GM12873 (cell line): ENCODE measurements at regions not wholly inside any gene's neighbourhood (a gene's known extent, or its start where the extent isn't known, plus 50 kb on each side); places are given as distances from the start of the nearest gene placed in this dataset.

ENCODE experiments used
- TF ChIP-seq, protein P1 (sequence below): IDR thresholded peaks from 2 replicates; pipeline ENCODE4 v1.5.1; 2012; ENCODE audit warnings: low read depth, mild to moderate bottlenecking, moderate library complexity, low read length, control low read depth; ENCODE audit not compliant: insufficient read depth; ENCODE audit errors: missing control alignments

DNA sequence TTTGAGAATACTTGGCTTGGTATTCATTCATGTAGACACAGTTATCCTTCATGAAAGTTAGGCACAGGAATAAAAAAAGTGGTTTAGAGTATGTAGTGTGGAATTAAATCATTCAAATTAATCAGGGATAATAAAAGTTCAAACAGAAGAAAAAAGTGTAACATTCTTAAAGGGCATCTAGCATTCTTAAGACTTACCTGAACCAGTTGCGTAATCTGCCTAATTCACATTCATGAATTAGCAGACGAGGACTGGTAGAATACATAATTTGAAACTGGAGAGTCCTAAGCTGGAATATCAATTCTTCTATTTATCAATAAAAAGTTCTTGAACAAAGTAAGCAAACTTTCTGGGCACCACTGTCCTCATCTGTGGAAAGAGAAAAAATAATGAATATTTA, 157.0 kb upstream of the DEPDC1 start:
- TF ChIP-seq, protein P1, sequence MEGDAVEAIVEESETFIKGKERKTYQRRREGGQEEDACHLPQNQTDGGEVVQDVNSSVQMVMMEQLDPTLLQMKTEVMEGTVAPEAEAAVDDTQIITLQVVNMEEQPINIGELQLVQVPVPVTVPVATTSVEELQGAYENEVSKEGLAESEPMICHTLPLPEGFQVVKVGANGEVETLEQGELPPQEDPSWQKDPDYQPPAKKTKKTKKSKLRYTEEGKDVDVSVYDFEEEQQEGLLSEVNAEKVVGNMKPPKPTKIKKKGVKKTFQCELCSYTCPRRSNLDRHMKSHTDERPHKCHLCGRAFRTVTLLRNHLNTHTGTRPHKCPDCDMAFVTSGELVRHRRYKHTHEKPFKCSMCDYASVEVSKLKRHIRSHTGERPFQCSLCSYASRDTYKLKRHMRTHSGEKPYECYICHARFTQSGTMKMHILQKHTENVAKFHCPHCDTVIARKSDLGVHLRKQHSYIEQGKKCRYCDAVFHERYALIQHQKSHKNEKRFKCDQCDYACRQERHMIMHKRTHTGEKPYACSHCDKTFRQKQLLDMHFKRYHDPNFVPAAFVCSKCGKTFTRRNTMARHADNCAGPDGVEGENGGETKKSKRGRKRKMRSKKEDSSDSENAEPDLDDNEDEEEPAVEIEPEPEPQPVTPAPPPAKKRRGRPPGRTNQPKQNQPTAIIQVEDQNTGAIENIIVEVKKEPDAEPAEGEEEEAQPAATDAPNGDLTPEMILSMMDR, result no peak

GRCh38 chr1:68673771-68674170, 176.9 kb upstream of the DEPDC1 start:
- TF ChIP-seq, protein P1, result no peak

DNA sequence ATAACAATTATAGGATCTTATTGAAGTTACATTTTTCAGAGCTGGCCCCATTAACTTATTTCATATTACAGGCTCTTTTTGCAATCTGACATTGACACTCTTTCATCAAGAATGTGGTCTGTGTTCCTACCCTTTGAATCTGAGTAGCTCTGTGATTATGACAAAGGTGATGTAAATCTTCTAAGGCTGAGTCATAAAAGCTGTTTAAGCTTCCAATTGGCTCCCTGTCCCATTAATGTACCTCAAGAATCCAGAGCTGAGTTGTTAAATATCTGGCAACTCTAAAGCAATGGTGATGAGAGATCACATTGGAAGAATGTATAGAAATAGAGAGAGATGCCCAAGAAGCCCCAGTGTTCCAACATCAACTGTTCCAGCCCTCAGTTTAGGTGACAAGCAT, 178.5 kb upstream of the DEPDC1 start:
- TF ChIP-seq, protein P1, result no peak

DNA sequence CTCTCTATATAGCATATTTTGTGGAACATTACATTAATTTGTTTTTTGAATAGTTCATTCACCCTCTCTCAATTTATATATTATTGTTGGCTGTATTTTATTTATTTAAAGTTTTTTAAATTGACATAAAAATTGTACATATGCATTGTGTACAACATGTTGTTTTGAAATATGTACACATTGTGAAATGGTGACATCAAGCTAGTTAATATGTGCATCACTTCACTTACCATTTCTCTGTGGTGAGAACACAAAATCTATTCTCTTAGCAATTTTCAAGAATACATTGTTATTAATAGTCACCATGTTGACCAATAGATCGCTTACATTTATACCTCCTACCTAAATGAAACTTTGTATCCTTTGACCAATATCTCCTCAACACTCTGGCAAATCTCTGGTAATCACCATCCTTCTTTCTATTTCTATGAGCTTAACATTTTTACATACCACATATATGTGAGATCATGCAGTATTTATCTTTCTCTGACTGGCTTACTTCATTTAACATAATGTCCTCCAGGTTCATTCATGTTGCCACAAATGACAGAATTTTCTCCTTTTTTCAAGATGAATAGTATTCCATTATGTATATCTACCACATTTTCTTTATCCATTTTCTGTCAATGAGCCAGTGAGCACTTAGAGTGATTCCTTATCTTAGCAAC, 180.9 kb upstream of the DEPDC1 start:
- TF ChIP-seq, protein P1, result no peak

GRCh38 chr1:68696221-68696620, 199.3 kb upstream of the DEPDC1 start:
- TF ChIP-seq, protein P1, result no peak

DNA sequence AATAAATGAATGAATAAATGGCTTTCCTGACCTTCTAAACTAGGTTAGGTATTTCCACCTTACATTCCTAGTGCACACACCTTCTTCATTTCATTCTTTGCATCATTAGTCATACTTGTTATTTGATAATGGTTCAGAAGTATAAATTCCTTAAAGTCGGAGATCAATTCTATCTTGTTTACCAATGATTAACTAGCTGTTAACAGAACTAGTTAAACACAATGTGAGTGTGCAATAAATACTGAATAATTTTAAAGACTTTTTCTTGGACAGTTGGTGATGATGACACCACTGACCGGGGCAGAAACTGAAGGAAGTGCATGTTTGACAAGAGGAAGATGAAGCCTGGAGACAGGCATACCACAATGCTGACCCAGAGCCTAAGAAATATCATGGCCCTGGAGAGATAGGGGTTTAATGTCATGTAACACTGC, 207.1 kb upstream of the DEPDC1 start:
- TF ChIP-seq, protein P1, result no peak

DNA sequence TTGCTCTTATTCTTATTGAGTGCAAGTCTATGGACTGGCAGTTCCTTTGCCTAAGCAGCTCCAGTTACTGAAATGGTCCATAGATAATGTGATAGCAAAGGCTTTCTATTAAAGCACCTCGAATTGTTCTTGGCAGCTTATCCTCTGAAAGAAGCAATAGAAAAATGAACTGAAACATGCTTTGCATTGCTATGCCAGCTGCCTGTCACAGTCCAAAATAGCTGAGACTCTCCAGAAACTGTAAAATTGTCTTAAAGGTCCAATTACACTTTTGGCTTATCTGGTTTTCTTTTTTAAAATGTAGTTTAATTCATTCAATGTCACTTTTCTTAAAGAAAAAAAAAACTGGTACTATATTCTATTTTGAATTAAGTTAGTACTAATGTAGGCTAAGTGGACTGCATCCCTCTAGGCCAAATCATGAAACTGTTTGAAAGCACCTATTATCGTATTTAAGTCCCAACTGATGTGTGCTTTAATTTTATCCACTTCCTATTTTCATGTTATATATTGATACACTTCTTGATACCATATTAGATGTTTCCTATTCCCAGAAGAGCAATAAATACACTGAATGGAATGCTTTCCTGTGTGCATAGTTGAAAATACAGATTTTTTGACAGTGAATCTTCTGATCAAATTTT, 208.0 kb upstream of the DEPDC1 start:
- TF ChIP-seq, protein P1, result no peak
